Body of pancreas (tissue), 4 donors: ENCODE measurements at regions not wholly inside any gene's neighbourhood (a gene's known extent, or its start where the extent isn't known, plus 50 kb on each side); places are given as distances from the start of the nearest gene placed in this dataset.

Experiments used
- CTCF ChIP-seq, 7 experiments: fragments of 450-650 bp in 4 of 7; fragments of 200-600 bp in 3 of 7; sonication (generic) in 3 of 7; IDR thresholded peaks; one replicate each; pipeline ENCODE4 v1.5.1; 2016 to 2019; ENCODE audit warnings: antibody characterized with exemption in 7 of 7
- POLR2A ChIP-seq, 3 donors: fragments of 450-650 bp; IDR thresholded peaks; one replicate each; pipeline ENCODE4 v1.6.1; 2016; ENCODE audit warnings: antibody characterized with exemption in 3 of 3, mild to moderate bottlenecking in 2 of 3

- TF ChIP-seq CTCF (IDR thresholded peaks at IDR 0.05) (no peak), POLR2A (IDR thresholded peaks at IDR 0.05) (no peak)
Measured at GRCh38 chr17:5973410-5973809, 96.8 kb upstream of the WSCD1 start.
